ENCODE measurements at regions not wholly inside any gene's neighbourhood (a gene's known extent, or its start where the extent isn't known, plus 50 kb on each side); places are given as distances from the start of the nearest gene placed in this dataset.
A peak's percentile ranks its signal among the peaks of the same experiment; 100 is the strongest.
"Not testable (repeated sequence)": the region's sequence is repeated elsewhere in the genome, so short reads cannot be mapped to it uniquely, and the experiment has no call there.

GRCh38 chr3:35921718-35922117 is 282.4 kb downstream of the ARPP21 start:
- H3K4me3 ChIP-seq (replicated peaks; ENCODE audit: low read depth, low read length): no peak overlapping the region
- no peak for DNase-seq (ENCODE audit: extremely low read depth, low read depth)
- no peak for TF ChIP-seq CTCF (IDR thresholded peaks at IDR 0.05; ENCODE audit: low read depth, low read length, missing control alignments)

- TF ChIP-seq CTCF (IDR thresholded peaks at IDR 0.05; ENCODE audit: low read depth, low read length, missing control alignments): peak; percentile 42
- DNase-seq (ENCODE audit: extremely low read depth, low read depth); H3K4me3 ChIP-seq (replicated peaks; ENCODE audit: low read depth, low read length): not testable (repeated sequence)
Observed at GRCh38 chr3:35924070-35924469, 284.7 kb downstream of the ARPP21 start.

- DNase-seq (ENCODE audit: extremely low read depth, low read depth): no peak
- no peak overlapping the region for H3K4me3 ChIP-seq (replicated peaks; ENCODE audit: low read depth, low read length)
- no peak for TF ChIP-seq CTCF (IDR thresholded peaks at IDR 0.05; ENCODE audit: low read depth, low read length, missing control alignments)
Observed at GRCh38 chr3:35927441-35927840, 288.1 kb downstream of the ARPP21 start.

- H3K4me3 ChIP-seq (replicated peaks; ENCODE audit: low read depth, low read length): no peak overlapping the region
- TF ChIP-seq CTCF (IDR thresholded peaks at IDR 0.05; ENCODE audit: low read depth, low read length, missing control alignments): no peak
- DNase-seq (ENCODE audit: extremely low read depth, low read depth): no peak
Observed at GRCh38 chr3:35929158-35929557, 289.8 kb downstream of the ARPP21 start.

GRCh38 chr3:35931867-35932266 is 292.5 kb downstream of the ARPP21 start:
- no peak overlapping the region for H3K4me3 ChIP-seq (replicated peaks; ENCODE audit: low read depth, low read length)
- DNase-seq (ENCODE audit: extremely low read depth, low read depth): no peak
- TF ChIP-seq CTCF (IDR thresholded peaks at IDR 0.05; ENCODE audit: low read depth, low read length, missing control alignments): no peak

DNA sequence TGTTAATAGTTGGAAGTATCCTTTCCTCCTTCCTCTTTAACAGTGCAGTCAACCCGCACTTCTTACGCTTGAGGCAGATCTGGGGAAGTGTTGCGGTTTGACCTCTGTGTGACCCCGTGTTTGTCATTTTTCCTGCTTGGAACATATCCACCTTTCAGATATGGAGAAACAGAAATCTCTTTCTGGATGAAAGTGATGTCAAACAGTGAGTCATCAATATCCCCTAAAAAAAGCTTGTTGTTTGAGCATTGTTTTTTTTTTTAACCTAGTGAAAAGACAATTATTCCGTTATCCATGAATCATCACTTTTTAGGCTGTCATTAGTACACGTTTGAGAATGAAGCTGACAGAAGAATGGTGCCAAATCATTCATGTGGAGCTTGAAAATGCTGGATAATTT is 293.7 kb downstream of the ARPP21 start:
- H3K4me3 ChIP-seq (replicated peaks; ENCODE audit: low read depth, low read length): no peak overlapping the region
- DNase-seq (ENCODE audit: extremely low read depth, low read depth): peak; percentile 79
- TF ChIP-seq CTCF (IDR thresholded peaks at IDR 0.05; ENCODE audit: low read depth, low read length, missing control alignments): no peak

- no peak for DNase-seq (ENCODE audit: extremely low read depth, low read depth)
- TF ChIP-seq CTCF (IDR thresholded peaks at IDR 0.05; ENCODE audit: low read depth, low read length, missing control alignments): no peak
- no peak overlapping the region for H3K4me3 ChIP-seq (replicated peaks; ENCODE audit: low read depth, low read length)
Observed at GRCh38 chr3:35936571-35936970, 297.2 kb downstream of the ARPP21 start.

Measured in HFF-Myc (cell line).